ENCODE measurements at regions not wholly inside any gene's neighbourhood (a gene's known extent, or its start where the extent isn't known, plus 50 kb on each side); places are given as distances from the start of the nearest gene placed in this dataset.

- DNase-seq (ENCODE audit: low spot score): no peak
- no peak for TF ChIP-seq CTCF (IDR thresholded peaks at IDR 0.05; ENCODE audit: extremely low read depth, insufficient read depth, missing control alignments)
- in situ Hi-C loops (cut with MboI; ENCODE audit: low pct_unique_long_range_greater_than_20kb, low sequenced_read_pairs, unreplicated experiment): no loop called here
Observed at GRCh38 chr2:147250652-147251356, 594.0 kb upstream of the ACVR2A start.

- in situ Hi-C loops (cut with MboI; ENCODE audit: low pct_unique_long_range_greater_than_20kb, low sequenced_read_pairs, unreplicated experiment): no loop called here
- TF ChIP-seq CTCF (IDR thresholded peaks at IDR 0.05; ENCODE audit: extremely low read depth, insufficient read depth, missing control alignments): no peak
- no peak for DNase-seq (ENCODE audit: low spot score)
Observed at GRCh38 chr2:147247749-147248148, 597.1 kb upstream of the ACVR2A start.

GRCh38 chr2:147242445-147242844 is 602.4 kb upstream of the ACVR2A start:
- in situ Hi-C loops (cut with MboI; ENCODE audit: low pct_unique_long_range_greater_than_20kb, low sequenced_read_pairs, unreplicated experiment): no loop called here
- no peak for DNase-seq (ENCODE audit: low spot score)
- no peak for TF ChIP-seq CTCF (IDR thresholded peaks at IDR 0.05; ENCODE audit: extremely low read depth, insufficient read depth, missing control alignments)

GRCh38 chr2:147236601-147237000 is 608.2 kb upstream of the ACVR2A start:
- in situ Hi-C loops (cut with MboI; ENCODE audit: low pct_unique_long_range_greater_than_20kb, low sequenced_read_pairs, unreplicated experiment): no loop called here
- TF ChIP-seq CTCF (IDR thresholded peaks at IDR 0.05; ENCODE audit: extremely low read depth, insufficient read depth, missing control alignments): no peak
- DNase-seq (ENCODE audit: low spot score): no peak

GRCh38 chr2:147232225-147232669 is 612.6 kb upstream of the ACVR2A start:
- TF ChIP-seq CTCF (IDR thresholded peaks at IDR 0.05; ENCODE audit: extremely low read depth, insufficient read depth, missing control alignments): no peak
- in situ Hi-C loops (cut with MboI; ENCODE audit: low pct_unique_long_range_greater_than_20kb, low sequenced_read_pairs, unreplicated experiment): no loop called here
- DNase-seq (ENCODE audit: low spot score): no peak

GRCh38 chr2:147231607-147232006 is 613.2 kb upstream of the ACVR2A start:
- no peak for TF ChIP-seq CTCF (IDR thresholded peaks at IDR 0.05; ENCODE audit: extremely low read depth, insufficient read depth, missing control alignments)
- no peak for DNase-seq (ENCODE audit: low spot score)
- in situ Hi-C loops (cut with MboI; ENCODE audit: low pct_unique_long_range_greater_than_20kb, low sequenced_read_pairs, unreplicated experiment): no loop called here

Measured in GM13977 (cell line).